GM21825 (cell line): ENCODE measurements at regions not wholly inside any gene's neighbourhood (a gene's known extent, or its start where the extent isn't known, plus 50 kb on each side); places are given as distances from the start of the nearest gene placed in this dataset.
"Not testable (repeated sequence)": the region's sequence is repeated elsewhere in the genome, so short reads cannot be mapped to it uniquely, and the experiment has no call there.

Experiments used
- ATAC-seq: cut with Tn5 transposase; IDR thresholded peaks from one replicate; pipeline ENCODE4 v1.9.1; 2021; ENCODE audit warnings: mild to moderate bottlenecking, moderate library complexity; ENCODE audit not compliant: unreplicated experiment

DNA sequence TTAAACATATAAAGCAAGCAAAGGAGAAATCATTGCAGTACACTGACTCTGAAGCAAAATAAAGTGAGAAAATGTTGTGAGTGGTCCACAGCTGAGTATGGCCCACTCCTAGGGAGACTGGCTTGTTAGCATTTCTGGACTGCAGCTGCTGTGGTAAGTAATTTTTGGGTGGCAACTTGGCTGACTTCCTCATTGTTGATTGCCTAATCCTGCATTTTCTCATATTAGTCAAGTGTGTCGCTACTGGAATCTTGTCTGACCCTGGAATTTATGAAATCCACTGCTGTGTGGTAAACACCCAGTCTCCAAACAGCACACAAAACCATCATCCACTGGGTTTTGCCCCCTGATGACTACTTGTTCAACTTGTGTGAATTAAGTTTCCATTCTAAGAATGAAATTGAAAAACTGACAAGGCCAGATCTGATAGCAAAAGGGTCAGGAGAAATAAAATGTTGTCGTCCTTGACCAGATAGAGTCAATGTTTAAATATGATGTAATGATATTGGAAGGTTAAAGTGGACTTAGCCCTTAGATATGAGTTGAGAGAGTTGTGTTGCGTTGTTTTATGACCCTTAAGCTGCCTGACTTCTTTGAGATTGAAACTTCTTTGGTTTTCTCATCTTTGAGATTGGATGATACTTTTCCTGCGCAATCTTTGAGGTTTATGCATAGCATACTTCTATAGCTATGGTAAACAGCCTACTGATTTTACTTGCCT lies 106.6 kb upstream of the SEC22B start:
- ATAC-seq, result not testable (repeated sequence)

- not testable (repeated sequence) for ATAC-seq
Observed at GRCh38 chr1:120278259-120278610, 101.9 kb upstream of the SEC22B start.

GRCh38 chr1:120277428-120278258 lies 101.3 kb upstream of the SEC22B start:
- ATAC-seq, result not testable (repeated sequence)

DNA sequence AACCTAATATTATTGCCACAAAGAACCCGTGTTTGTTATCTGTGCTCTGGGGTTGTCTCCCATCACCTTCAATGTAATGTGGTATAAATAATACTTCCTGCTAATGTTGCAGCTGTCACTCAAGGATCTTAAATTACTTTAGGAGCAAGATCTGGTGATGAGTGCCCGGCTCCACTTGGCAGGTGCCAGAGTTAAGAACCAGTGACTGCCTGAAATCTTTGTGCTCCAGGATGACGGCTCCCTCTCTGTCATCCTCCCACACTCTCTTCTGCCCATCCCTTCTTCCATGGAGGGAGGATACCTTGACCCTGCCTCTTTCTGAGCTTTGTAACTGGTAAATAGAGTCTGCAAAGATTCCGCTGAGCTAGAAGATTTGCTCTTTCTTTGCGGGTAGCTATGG lies 100.4 kb upstream of the SEC22B start:
- ATAC-seq, result not testable (repeated sequence)

DNA sequence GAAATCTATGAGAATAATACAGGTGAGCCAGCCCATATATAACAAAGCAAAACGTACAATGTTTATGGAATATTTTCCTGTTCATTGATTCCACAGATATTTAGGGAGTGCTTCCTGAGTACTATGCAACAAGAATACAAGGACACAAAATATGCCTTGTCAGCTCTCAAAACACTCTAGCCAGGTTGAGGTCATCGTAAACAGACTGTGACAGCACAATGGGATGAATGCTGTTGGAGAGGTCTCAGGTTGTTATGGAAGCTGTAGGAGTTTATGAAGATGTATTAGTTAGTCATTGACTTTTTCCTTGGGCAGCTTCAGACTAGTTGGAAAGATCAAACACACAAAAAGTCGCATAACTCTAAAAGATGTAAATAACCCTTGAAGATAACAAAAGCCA lies 98.1 kb upstream of the SEC22B start:
- not testable (repeated sequence) for ATAC-seq

DNA sequence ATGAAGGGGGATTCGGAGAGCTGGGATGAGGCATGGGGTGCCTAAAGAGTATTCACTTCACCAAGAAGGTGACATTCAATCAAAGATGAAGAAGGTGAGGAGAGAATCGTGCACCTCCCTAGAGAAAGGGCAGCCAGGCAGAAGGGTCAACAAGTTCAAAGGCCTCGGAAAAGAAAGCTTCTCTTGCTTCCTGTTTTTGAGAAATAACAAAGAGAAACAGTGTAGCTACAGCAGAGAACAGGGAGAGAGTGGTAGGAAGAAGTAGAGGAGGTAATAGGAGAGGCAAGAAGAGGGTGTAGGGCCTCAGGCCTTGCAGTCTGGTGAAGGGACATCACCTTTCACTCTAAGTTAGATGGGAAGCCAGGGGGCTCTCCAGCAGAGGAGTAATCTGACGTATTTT lies 97.0 kb upstream of the SEC22B start:
- not testable (repeated sequence) for ATAC-seq

- not testable (repeated sequence) for ATAC-seq
Observed at GRCh38 chr1:120272242-120272641, 95.9 kb upstream of the SEC22B start.

- ATAC-seq, result not testable (repeated sequence)
Observed at GRCh38 chr1:120271561-120272221, 95.4 kb upstream of the SEC22B start.

GRCh38 chr1:120267894-120268551 lies 91.7 kb upstream of the SEC22B start:
- not testable (repeated sequence) for ATAC-seq

DNA sequence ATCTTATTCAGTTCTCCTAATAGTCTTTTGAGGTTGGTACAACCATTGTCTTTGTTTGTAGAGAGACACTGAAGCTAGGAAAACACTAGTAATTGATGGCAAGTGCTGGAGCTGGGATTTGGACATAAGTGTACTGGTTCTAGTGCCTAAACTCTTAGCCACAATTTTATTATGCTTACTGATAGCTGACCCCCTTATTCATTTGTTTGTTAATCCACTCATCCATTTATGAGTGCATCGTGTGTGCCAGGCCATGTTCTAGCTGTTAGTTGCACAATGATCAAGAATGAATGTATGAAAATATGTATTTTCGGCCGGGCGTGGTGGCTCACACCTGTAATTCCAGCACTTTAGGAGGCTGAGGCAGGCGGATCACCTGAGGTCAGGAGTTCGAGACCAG lies 88.2 kb upstream of the SEC22B start:
- not testable (repeated sequence) for ATAC-seq

GRCh38 chr1:120262791-120263751 lies 86.8 kb upstream of the SEC22B start:
- not testable (repeated sequence) for ATAC-seq

GRCh38 chr1:120257778-120258105 lies 81.4 kb upstream of the SEC22B start:
- ATAC-seq, result not testable (repeated sequence)

- not testable (repeated sequence) for ATAC-seq
Observed at GRCh38 chr1:120257064-120257777, 80.9 kb upstream of the SEC22B start.

- ATAC-seq, result not testable (repeated sequence)
Observed at GRCh38 chr1:120250756-120251155, 74.4 kb upstream of the SEC22B start.

GRCh38 chr1:120248726-120249427 lies 72.6 kb upstream of the SEC22B start:
- ATAC-seq, result not testable (repeated sequence)

DNA sequence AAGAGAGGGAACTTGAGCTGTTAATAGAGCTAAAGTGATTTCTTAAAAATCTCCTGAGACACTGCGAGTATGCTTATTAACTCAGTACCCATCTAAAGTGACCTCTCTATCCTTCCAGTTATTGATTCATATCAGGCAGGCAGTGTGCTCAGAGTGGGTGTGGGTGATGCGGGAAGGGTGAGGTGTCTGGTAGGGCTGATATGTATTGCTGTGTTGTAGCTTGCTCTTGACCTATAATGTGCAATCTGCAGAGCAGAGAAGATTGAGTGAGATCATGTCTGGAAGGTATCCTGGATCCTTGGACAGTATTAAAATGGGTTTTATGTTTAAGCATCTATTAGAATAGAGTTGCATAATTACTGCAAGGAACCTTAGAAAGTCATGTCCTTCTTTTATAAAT lies 71.9 kb upstream of the SEC22B start:
- not testable (repeated sequence) for ATAC-seq

DNA sequence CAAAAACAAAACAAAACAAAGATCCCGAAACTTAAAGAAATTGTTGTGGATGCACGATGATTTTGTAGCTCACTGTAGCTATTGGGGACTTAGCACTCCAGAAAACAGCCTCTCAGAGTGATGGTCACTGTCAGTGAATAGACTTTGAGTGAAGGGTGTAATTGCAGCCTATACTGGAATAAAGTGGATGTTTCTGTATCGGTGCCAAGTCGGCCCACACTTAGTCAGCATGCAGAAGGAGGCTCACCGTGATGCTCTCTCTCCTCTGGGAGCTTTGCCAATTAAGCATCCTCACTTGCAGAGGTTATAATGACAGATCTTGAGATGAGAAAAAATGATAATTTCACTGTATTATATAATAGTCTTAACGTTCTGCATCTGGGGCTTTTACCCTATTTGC lies 67.5 kb upstream of the SEC22B start:
- ATAC-seq, result not testable (repeated sequence)

GRCh38 chr1:120242582-120242981 lies 66.3 kb upstream of the SEC22B start:
- ATAC-seq, result not testable (repeated sequence)

DNA sequence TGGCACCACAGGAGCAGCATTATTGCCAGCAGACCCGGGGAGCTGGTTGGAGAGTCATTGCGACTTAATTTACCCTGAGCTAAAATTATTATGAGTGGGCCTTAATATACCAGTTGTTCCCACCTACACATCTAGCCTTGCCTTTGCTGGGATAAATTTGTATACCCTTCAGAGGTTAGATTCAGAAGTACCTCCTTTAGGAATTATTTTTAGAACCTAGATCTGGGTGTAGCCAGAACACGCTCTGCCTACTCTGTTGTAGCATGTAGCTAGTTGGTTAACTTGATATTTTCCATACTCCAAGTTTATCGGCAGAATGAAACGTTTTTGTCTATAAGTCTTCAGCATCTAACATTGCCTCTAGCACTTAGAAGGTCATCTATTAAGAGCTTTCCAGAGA lies 65.5 kb upstream of the SEC22B start:
- ATAC-seq, result not testable (repeated sequence)
